Ovary (tissue), 7 donors: ENCODE measurements at regions not wholly inside any gene's neighbourhood (a gene's known extent, or its start where the extent isn't known, plus 50 kb on each side); places are given as distances from the start of the nearest gene placed in this dataset.

Source experiments
- DNase-seq, 5 donors: peaks; one replicate each; pipeline ENCODE4 v3.0.0-alpha.2; 2019 to 2020
- H3K27ac ChIP-seq, 2 donors: fragments of 200-600 bp; one replicate each; pipeline versions ENCODE4 v1.5.1 to v1.8.0; 2019 to 2022
- H3K27me3 ChIP-seq: fragments of 200-600 bp; one replicate; pipeline ENCODE4 v1.8.0; 2022
- H3K36me3 ChIP-seq: fragments of 200-600 bp; sonication (generic); one replicate; pipeline ENCODE4 v1.5.1; 2019
- H3K4me1 ChIP-seq: one replicate; pipeline ENCODE4 v1.8.1; 2013; ENCODE audit warnings: mild to moderate bottlenecking, moderate library complexity; ENCODE audit not compliant: insufficient read depth
- H3K4me3 ChIP-seq: fragments of 200-600 bp; sonication (generic); one replicate; pipeline ENCODE4 v1.5.1; 2017
- H3K9me3 ChIP-seq, 2 donors: fragments of 200-600 bp in 1 of 2; sonication (generic) in 1 of 2; one replicate each; pipeline versions ENCODE4 v1.5.1 to v1.8.1; 2013 to 2019; ENCODE audit warnings: mild to moderate bottlenecking in 1 of 2, moderate library complexity in 1 of 2
- EP300 ChIP-seq: sonication (generic); formaldehyde crosslinking; IDR thresholded peaks from one replicate; pipeline ENCODE4 v1.6.1; 2017; ENCODE audit warnings: antibody characterized with exemption
- POLR2A ChIP-seq: fragments of 450-650 bp; IDR thresholded peaks from one replicate; pipeline ENCODE4 v1.6.1; 2017; ENCODE audit warnings: antibody characterized with exemption, mild to moderate bottlenecking, moderate library complexity
- WGBS, 3 donors: extraction: QIAGEN DNeasy Blood & Tissue Kit in 1 of 3; methylation state at CpG; one replicate each; pipeline versions ENCODE4 v1.1.5 to v1.1.7; 2013 to 2017; 5-methylcytosine and 5-hydroxymethylcytosine counted together
- intact Hi-C, 4 donors: fragments of 100-400 bp; cut with DNase I; formaldehyde crosslinking; loops; one replicate each; pipeline versions ENCODE4 v1.11.0 to v1.15.1; 2022 to 2023
- TF ChIP-seq, protein P1 (sequence below), 3 donors: fragments of 450-650 bp in 2 of 3; fragments of 200-600 bp in 1 of 3; IDR thresholded peaks; one replicate each; pipeline versions ENCODE4 v1.5.1 to v1.8.0; 2016 to 2022; ENCODE audit warnings: antibody characterized with exemption in 3 of 3, mild to moderate bottlenecking in 1 of 3
- donor health status: DM: no; HTN: no; CAD: no; lungs with moderate emphysema.
- donor health status: DM: no; HTN: no; CAD: no.
- donor health status: Bipolar disorder and iron deficiency.
- donor health status: DM: no; HTN: no; CAD: no.
- donor health status: DM: yes; HTN: yes; CAD: no.

DNA sequence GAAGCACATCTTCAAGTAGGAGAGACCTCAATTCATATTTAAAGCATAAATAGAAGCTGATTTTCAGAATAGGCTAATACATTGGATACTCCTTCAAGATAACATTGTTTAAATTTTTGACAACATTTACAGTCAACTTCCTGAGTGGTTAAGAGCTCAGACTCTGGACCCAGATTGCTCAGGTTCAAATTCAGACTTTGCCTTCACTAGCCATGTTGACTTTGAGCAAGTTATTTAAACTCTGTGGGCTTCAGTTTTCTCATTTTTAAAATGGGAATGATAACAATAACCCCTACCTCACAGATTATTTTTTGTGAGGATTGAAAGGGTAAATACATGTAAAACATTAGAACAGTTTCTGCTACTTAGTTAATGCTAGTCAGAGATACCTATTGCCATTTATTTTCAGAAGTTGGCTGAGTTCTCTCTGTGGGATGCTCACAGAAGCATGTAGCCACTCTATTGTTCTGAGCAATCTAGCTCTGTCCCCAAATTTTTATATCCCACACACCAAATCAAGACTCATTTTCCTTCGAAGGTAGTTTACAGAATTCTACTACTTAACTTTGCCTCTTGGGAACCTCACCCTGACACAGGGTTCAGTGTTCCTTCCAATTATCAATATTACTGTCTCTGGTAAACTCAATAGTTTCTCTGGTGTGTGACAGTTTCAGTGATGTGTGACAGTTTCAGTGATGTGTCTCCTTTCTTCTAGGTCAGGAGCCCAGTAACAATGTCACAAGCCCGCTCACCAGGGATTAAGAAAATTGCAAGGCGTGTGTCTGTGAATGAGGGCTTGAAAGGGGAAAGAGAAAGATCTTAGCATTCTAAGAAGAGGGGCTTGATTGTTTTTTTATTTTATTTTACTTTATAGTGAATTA, 79.4 kb upstream of the OSTN start:
- TF ChIP-seq, protein P1, sequence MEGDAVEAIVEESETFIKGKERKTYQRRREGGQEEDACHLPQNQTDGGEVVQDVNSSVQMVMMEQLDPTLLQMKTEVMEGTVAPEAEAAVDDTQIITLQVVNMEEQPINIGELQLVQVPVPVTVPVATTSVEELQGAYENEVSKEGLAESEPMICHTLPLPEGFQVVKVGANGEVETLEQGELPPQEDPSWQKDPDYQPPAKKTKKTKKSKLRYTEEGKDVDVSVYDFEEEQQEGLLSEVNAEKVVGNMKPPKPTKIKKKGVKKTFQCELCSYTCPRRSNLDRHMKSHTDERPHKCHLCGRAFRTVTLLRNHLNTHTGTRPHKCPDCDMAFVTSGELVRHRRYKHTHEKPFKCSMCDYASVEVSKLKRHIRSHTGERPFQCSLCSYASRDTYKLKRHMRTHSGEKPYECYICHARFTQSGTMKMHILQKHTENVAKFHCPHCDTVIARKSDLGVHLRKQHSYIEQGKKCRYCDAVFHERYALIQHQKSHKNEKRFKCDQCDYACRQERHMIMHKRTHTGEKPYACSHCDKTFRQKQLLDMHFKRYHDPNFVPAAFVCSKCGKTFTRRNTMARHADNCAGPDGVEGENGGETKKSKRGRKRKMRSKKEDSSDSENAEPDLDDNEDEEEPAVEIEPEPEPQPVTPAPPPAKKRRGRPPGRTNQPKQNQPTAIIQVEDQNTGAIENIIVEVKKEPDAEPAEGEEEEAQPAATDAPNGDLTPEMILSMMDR (IDR thresholded peaks at IDR 0.05): no peak
- no peak for TF ChIP-seq POLR2A
- TF ChIP-seq EP300: no peak
- no peaks in the 10 kb centered on the region for H3K4me1 ChIP-seq
- H3K27me3 ChIP-seq: no peaks in the 10 kb centered on the region
- intact Hi-C loops: no loop called here
- no peak overlapping the region for H3K4me3 ChIP-seq
- H3K9me3 ChIP-seq: no peaks in the 10 kb centered on the region
- WGBS, 3 donors: 85 to 91% (median 90%) methylated on average over 3 of the region's 3 CpGs
- no peak for DNase-seq
- H3K36me3 ChIP-seq: no peaks in the 10 kb centered on the region
- no peak overlapping the region for H3K27ac ChIP-seq

DNA sequence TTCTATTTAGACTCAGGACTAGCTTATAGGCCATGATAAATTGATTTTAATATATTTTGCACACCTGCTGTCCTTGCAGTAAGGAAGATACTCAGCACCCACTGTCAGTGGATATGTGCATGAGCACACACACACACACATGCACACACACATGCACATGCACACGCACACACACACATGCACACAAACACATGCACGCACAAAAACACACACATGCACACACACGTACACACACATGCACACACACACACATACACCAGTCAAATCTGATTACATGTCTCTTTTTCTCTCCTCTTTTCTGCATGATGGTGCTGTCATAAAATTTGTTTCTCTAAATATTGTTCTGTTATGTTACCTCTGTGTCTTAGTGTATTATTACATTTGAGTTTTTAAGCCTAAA, 87.3 kb upstream of the OSTN start:
- Histone ChIP-seq H3K36me3 (no peaks in the 10 kb centered on the region), H3K4me3 (no peak overlapping the region), H3K4me1 (no peaks in the 10 kb centered on the region), H3K9me3 (no peaks in the 10 kb centered on the region), H3K27me3 (no peaks in the 10 kb centered on the region), H3K27ac (no peak overlapping the region)
- TF ChIP-seq, protein P1 (IDR thresholded peaks at IDR 0.05): no peak
- TF ChIP-seq EP300 (no peak), POLR2A (no peak)
- intact Hi-C loops: no loop called here
- WGBS, 3 donors: 60 to 91% (median 60%) methylated on average over 3 of the region's 3 CpGs
- DNase-seq: no peak

DNA sequence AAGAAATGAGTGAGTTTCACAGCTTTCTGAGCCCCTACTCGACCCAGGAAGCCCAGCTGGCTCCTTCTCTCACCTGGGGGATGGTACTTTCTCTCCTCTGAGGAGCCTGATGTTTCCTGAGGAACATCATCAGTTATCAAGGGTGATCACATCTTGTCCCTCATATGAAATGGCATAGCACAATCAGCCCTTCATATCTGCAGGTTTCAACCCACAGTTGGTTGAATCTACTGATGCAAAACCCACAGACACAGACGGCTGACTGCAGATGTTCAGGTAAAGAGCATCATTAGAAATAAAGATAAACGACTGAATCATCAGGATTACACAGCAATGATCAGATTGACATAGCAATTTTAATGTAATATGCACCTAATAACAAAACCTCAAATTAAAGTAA, 93.6 kb upstream of the OSTN start:
- H3K36me3 ChIP-seq: no peaks in the 10 kb centered on the region
- 55 to 72% (median 61%) methylated on average over 3 of the region's 3 CpGs for WGBS, 3 donors
- H3K4me3 ChIP-seq: no peak overlapping the region
- TF ChIP-seq POLR2A (no peak), EP300 (no peak)
- TF ChIP-seq, protein P1 (IDR thresholded peaks at IDR 0.05): no peak
- H3K27me3 ChIP-seq: no peaks in the 10 kb centered on the region
- H3K9me3 ChIP-seq: no peaks in the 10 kb centered on the region
- no peaks in the 10 kb centered on the region for H3K4me1 ChIP-seq
- no peak for DNase-seq
- intact Hi-C loops: no loop called here
- H3K27ac ChIP-seq: no peak overlapping the region

DNA sequence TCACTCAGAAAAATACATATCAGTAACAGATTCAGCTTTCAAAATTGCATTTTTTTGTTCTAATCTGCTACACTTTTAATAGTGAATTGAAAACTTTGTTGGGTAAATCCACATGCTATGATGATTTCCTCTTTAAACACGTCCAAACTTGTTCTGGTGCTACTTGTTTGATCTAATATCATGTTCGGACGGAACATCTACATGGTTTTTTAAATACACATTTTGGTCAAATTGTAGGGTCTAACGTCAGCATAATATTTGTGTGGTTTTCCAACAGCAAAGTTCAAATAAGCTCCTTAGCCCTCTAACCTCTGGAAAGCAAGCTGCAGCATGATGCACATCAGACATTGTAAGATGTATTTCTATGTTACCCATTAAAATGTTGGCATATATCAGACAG, 98.5 kb upstream of the OSTN start:
- WGBS, 3 donors: 78 to 83% (median 81%) methylated on average over 4 of the region's 4 CpGs
- Histone ChIP-seq H3K27ac (no peak overlapping the region), H3K4me1 (no peaks in the 10 kb centered on the region), H3K27me3 (no peaks in the 10 kb centered on the region), H3K9me3 (no peaks in the 10 kb centered on the region), H3K36me3 (no peaks in the 10 kb centered on the region), H3K4me3 (no peak overlapping the region)
- intact Hi-C loops: no loop called here
- TF ChIP-seq POLR2A: no peak
- TF ChIP-seq EP300: no peak
- TF ChIP-seq, protein P1 (IDR thresholded peaks at IDR 0.05): no peak
- no peak for DNase-seq
